22Rv1 (cell line): ENCODE measurements at regions not wholly inside any gene's neighbourhood (a gene's known extent, or its start where the extent isn't known, plus 50 kb on each side); places are given as distances from the start of the nearest gene placed in this dataset.

ENCODE experiments used
- ZFX ChIP-seq: fragments of 450-650 bp; IDR thresholded peaks from 2 replicates; pipeline ENCODE4 v1.6.1; 2017; ENCODE audit warnings: antibody characterized with exemption, borderline replicate concordance
- TF ChIP-seq, protein P1 (sequence below): fragments of 450-650 bp; IDR thresholded peaks from 2 replicates; pipeline ENCODE4 v1.5.1; 2017; ENCODE audit warnings: mild to moderate bottlenecking

- TF ChIP-seq, protein P1, sequence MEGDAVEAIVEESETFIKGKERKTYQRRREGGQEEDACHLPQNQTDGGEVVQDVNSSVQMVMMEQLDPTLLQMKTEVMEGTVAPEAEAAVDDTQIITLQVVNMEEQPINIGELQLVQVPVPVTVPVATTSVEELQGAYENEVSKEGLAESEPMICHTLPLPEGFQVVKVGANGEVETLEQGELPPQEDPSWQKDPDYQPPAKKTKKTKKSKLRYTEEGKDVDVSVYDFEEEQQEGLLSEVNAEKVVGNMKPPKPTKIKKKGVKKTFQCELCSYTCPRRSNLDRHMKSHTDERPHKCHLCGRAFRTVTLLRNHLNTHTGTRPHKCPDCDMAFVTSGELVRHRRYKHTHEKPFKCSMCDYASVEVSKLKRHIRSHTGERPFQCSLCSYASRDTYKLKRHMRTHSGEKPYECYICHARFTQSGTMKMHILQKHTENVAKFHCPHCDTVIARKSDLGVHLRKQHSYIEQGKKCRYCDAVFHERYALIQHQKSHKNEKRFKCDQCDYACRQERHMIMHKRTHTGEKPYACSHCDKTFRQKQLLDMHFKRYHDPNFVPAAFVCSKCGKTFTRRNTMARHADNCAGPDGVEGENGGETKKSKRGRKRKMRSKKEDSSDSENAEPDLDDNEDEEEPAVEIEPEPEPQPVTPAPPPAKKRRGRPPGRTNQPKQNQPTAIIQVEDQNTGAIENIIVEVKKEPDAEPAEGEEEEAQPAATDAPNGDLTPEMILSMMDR, result no peak
- no peak for TF ChIP-seq ZFX
Observed at GRCh38 chr1:242703467-242703866, 179.0 kb upstream of the PLD5 start.
